ENCODE measurements at regions not wholly inside any gene's neighbourhood (a gene's known extent, or its start where the extent isn't known, plus 50 kb on each side); places are given as distances from the start of the nearest gene placed in this dataset.

- no peaks in the 10 kb centered on the region for H3K79me2 ChIP-seq (ENCODE audit: control insufficient read depth, insufficient read depth, low read length)
- ATAC-seq (no peak), FAIRE-seq (no peak), DNase-seq (ENCODE audit: extremely low read depth in 1 of 4, low spot score in 3 of 4) (no peak)
- H3K27ac ChIP-seq (ENCODE audit: extremely low read depth, low read depth, low read length): no peak overlapping the region
- CTCF ChIA-PET (ENCODE audit: low intra/inter-chr PET ratio): no interaction called here
- intact Hi-C loops (cut with micrococcal nuclease) (no loop called here), in situ Hi-C loops (cut with MboI) (no loop called here)
- peaks cover 4% of the 10 kb centered on the region; the same call in 1 of the 2 replicates for H4K20me1 ChIP-seq (replicated peaks; ENCODE audit: control insufficient read depth, insufficient read depth, low read length)
- H3K4me2 ChIP-seq (ENCODE audit: insufficient read depth, low read length): no peak overlapping the region
- no peak overlapping the region for H2AFZ ChIP-seq (ENCODE audit: low read depth, low read length)
- H3K9me3 ChIP-seq (replicated peaks; ENCODE audit: control insufficient read depth, insufficient read depth, low read depth, low read length): no peaks in the 10 kb centered on the region
- POLR2A ChIA-PET: interaction anchor here (0.6 to 1.3 kb wide), 3 partner anchors 9 to 382 kb away, joined by 3 to 4 read pairs (median 4); no protein-coding TSS in a partner anchor
- peaks cover 2 to 78% of the 10 kb centered on the region in 2 experiments; a peak in 4 of 5 replicates for H3K27me3 ChIP-seq (ENCODE audit: control insufficient read depth in 2 of 2, insufficient read depth in 2 of 2, low read length in 2 of 2)
- H3K9ac ChIP-seq (ENCODE audit: insufficient read depth in 1 of 2, low read depth in 2 of 2, low read length in 2 of 2): no peak overlapping the region
- no TSS peak for BruUV-seq (replicated peaks)
- H3K4me1 ChIP-seq (replicated peaks in 1 of 2; ENCODE audit: control insufficient read depth in 2 of 2, insufficient read depth in 2 of 2, low read length in 2 of 2): no peaks in the 10 kb centered on the region
- TF ChIP-seq, protein P1, sequence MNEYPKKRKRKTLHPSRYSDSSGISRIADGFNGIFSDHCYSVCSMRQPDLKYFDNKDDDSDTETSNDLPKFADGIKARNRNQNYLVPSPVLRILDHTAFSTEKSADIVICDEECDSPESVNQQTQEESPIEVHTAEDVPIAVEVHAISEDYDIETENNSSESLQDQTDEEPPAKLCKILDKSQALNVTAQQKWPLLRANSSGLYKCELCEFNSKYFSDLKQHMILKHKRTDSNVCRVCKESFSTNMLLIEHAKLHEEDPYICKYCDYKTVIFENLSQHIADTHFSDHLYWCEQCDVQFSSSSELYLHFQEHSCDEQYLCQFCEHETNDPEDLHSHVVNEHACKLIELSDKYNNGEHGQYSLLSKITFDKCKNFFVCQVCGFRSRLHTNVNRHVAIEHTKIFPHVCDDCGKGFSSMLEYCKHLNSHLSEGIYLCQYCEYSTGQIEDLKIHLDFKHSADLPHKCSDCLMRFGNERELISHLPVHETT (CRISPR knock-in tag; conservative IDR thresholded peaks at IDR 0.05 in 1 of 2, IDR thresholded peaks at IDR 0.05 in 1 of 2): no peak
- TF ChIP-seq NR3C1 (CRISPR knock-in tag; IDR thresholded peaks at IDR 0.05) (no peak), ZNF124 (CRISPR knock-in tag; IDR thresholded peaks at IDR 0.05) (no peak), KLF10 (CRISPR knock-in tag; IDR thresholded peaks at IDR 0.05) (no peak), ETV5 (CRISPR knock-in tag; IDR thresholded peaks at IDR 0.05; ENCODE audit: low read depth) (no peak), STAG1 (CRISPR knock-in tag; IDR thresholded peaks at IDR 0.05; ENCODE audit: borderline replicate concordance) (no peak), ZNF589 (CRISPR knock-in tag; IDR thresholded peaks at IDR 0.05; ENCODE audit: low read depth) (no peak), CEBPG (CRISPR knock-in tag; IDR thresholded peaks at IDR 0.05) (no peak), CEBPG (tag; conservative IDR thresholded peaks at IDR 0.05 in 1 of 2, IDR thresholded peaks at IDR 0.05 in 1 of 2) (no peak), ATF3 (IDR thresholded peaks at IDR 0.05) (no peak), ATF3 (CRISPR knock-in tag; conservative IDR thresholded peaks at IDR 0.05) (no peak), DNMT1 (IDR thresholded peaks at IDR 0.05) (no peak), PCBP1 (IDR thresholded peaks at IDR 0.05; ENCODE audit: low read depth, low read length, poor library complexity, severe bottlenecking) (no peak)
- TF ChIP-seq, protein P2, sequence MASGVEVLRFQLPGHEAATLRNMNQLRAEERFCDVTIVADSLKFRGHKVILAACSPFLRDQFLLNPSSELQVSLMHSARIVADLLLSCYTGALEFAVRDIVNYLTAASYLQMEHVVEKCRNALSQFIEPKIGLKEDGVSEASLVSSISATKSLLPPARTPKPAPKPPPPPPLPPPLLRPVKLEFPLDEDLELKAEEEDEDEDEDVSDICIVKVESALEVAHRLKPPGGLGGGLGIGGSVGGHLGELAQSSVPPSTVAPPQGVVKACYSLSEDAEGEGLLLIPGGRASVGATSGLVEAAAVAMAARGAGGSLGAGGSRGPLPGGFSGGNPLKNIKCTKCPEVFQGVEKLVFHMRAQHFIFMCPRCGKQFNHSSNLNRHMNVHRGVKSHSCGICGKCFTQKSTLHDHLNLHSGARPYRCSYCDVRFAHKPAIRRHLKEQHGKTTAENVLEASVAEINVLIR (CRISPR knock-in tag; IDR thresholded peaks at IDR 0.05): no peak
- TF ChIP-seq, protein P3, sequence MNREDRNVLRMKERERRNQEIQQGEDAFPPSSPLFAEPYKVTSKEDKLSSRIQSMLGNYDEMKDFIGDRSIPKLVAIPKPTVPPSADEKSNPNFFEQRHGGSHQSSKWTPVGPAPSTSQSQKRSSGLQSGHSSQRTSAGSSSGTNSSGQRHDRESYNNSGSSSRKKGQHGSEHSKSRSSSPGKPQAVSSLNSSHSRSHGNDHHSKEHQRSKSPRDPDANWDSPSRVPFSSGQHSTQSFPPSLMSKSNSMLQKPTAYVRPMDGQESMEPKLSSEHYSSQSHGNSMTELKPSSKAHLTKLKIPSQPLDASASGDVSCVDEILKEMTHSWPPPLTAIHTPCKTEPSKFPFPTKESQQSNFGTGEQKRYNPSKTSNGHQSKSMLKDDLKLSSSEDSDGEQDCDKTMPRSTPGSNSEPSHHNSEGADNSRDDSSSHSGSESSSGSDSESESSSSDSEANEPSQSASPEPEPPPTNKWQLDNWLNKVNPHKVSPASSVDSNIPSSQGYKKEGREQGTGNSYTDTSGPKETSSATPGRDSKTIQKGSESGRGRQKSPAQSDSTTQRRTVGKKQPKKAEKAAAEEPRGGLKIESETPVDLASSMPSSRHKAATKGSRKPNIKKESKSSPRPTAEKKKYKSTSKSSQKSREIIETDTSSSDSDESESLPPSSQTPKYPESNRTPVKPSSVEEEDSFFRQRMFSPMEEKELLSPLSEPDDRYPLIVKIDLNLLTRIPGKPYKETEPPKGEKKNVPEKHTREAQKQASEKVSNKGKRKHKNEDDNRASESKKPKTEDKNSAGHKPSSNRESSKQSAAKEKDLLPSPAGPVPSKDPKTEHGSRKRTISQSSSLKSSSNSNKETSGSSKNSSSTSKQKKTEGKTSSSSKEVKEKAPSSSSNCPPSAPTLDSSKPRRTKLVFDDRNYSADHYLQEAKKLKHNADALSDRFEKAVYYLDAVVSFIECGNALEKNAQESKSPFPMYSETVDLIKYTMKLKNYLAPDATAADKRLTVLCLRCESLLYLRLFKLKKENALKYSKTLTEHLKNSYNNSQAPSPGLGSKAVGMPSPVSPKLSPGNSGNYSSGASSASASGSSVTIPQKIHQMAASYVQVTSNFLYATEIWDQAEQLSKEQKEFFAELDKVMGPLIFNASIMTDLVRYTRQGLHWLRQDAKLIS (CRISPR knock-in tag; IDR thresholded peaks at IDR 0.05): no peak
- no peaks in the 10 kb centered on the region for H3K36me3 ChIP-seq (ENCODE audit: control insufficient read depth, insufficient read depth, low read length)
- 0% methylated on average over 9 of the region's 9 CpGs for WGBS (ENCODE audit: insufficient coverage, low coverage, missing lambda C conversion rate)
- H3K9me1 ChIP-seq (ENCODE audit: control insufficient read depth, insufficient read depth, low read length): no peaks in the 10 kb centered on the region
- H3K4me3 ChIP-seq: no peak overlapping the region
Observed at GRCh38 chr2:129757366-129757914, 222.0 kb upstream of the RAB6C start.
